Upper lobe of left lung (tissue), 4 donors: ENCODE measurements at regions not wholly inside any gene's neighbourhood (a gene's known extent, or its start where the extent isn't known, plus 50 kb on each side); places are given as distances from the start of the nearest gene placed in this dataset.

Experiments
- POLR2A ChIP-seq, 4 donors: fragments of 450-650 bp; IDR thresholded peaks; one replicate each; pipeline ENCODE4 v1.5.1; 2016 to 2017; ENCODE audit warnings: antibody characterized with exemption in 4 of 4, mild to moderate bottlenecking in 2 of 4
- TF ChIP-seq, protein P1 (sequence below), 6 experiments: fragments of 450-650 bp in 4 of 6; fragments of 200-600 bp in 2 of 6; sonication (generic) in 2 of 6; IDR thresholded peaks; one replicate each; pipeline ENCODE4 v1.5.1; 2016 to 2019; ENCODE audit warnings: antibody characterized with exemption in 6 of 6

DNA sequence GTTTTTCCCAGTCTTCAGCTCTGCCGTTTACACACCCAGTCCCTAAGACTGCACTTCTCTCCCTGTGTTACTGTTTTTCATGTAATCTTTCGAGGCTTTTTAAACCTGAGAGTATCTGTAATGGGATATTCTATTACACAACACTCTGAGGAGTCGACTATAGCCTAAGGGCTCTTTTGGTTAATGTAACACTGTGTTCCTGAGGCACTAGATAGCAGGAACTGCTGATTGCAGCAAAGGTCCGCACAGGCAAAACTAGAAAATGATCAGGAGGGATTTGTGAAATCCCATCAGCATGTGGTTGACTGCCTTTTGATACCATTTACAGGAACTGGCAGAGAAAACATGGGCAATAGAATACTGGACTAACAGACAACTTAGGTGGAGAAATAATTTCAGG is 512.3 kb upstream of the RAG2 start:
- TF ChIP-seq, protein P1, sequence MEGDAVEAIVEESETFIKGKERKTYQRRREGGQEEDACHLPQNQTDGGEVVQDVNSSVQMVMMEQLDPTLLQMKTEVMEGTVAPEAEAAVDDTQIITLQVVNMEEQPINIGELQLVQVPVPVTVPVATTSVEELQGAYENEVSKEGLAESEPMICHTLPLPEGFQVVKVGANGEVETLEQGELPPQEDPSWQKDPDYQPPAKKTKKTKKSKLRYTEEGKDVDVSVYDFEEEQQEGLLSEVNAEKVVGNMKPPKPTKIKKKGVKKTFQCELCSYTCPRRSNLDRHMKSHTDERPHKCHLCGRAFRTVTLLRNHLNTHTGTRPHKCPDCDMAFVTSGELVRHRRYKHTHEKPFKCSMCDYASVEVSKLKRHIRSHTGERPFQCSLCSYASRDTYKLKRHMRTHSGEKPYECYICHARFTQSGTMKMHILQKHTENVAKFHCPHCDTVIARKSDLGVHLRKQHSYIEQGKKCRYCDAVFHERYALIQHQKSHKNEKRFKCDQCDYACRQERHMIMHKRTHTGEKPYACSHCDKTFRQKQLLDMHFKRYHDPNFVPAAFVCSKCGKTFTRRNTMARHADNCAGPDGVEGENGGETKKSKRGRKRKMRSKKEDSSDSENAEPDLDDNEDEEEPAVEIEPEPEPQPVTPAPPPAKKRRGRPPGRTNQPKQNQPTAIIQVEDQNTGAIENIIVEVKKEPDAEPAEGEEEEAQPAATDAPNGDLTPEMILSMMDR (IDR thresholded peaks at IDR 0.05) = no peak
- no peak for TF ChIP-seq POLR2A (IDR thresholded peaks at IDR 0.05)
